HG02678 (cell line): ENCODE measurements at regions not wholly inside any gene's neighbourhood (a gene's known extent, or its start where the extent isn't known, plus 50 kb on each side); places are given as distances from the start of the nearest gene placed in this dataset.

Source experiments
- ATAC-seq: cut with Tn5 transposase; IDR thresholded peaks from one replicate; pipeline ENCODE4 v1.9.1; 2021; ENCODE audit warnings: mild to moderate bottlenecking, moderate library complexity; ENCODE audit not compliant: unreplicated experiment

- no peak for ATAC-seq
These were observed 66.0 kb upstream of the KIRREL3 start for GRCh38 chr11:127066401-127067090.

- no peak for ATAC-seq
These were observed 62.7 kb upstream of the KIRREL3 start for GRCh38 chr11:127063241-127063640.

- no peak for ATAC-seq
These were observed 61.4 kb upstream of the KIRREL3 start for GRCh38 chr11:127061947-127062346.

- ATAC-seq, result no peak
These were observed 59.2 kb upstream of the KIRREL3 start for GRCh38 chr11:127059750-127060149.

- no peak for ATAC-seq
These were observed 58.7 kb upstream of the KIRREL3 start for GRCh38 chr11:127059286-127059685.

GRCh38 chr11:127058524-127058923 is 58.0 kb upstream of the KIRREL3 start:
- ATAC-seq, result no peak

- ATAC-seq, result no peak
These were observed 56.6 kb upstream of the KIRREL3 start for GRCh38 chr11:127057126-127057525.

GRCh38 chr11:127056338-127056971 is 55.9 kb upstream of the KIRREL3 start:
- peak; percentile 44 for ATAC-seq

- ATAC-seq, result no peak
These were observed 54.7 kb upstream of the KIRREL3 start for GRCh38 chr11:127055236-127055635.

GRCh38 chr11:127054153-127054552 is 53.6 kb upstream of the KIRREL3 start:
- ATAC-seq, result no peak

GRCh38 chr11:127052404-127052803 is 51.8 kb upstream of the KIRREL3 start:
- no peak for ATAC-seq
